ENCODE measurements at regions not wholly inside any gene's neighbourhood (a gene's known extent, or its start where the extent isn't known, plus 50 kb on each side); places are given as distances from the start of the nearest gene placed in this dataset.

GRCh38 chr2:146527166-146527565, 1317.7 kb upstream of the ACVR2A start:
- no peak for DNase-seq

GRCh38 chr2:146523196-146523595, 1321.6 kb upstream of the ACVR2A start:
- no peak for DNase-seq

GRCh38 chr2:146506851-146507250, 1338.0 kb upstream of the ACVR2A start:
- DNase-seq = no peak

- no peak for DNase-seq
These were observed 1341.5 kb upstream of the ACVR2A start for GRCh38 chr2:146503366-146503765.

- no peak for DNase-seq
These were observed 1348.6 kb upstream of the ACVR2A start for GRCh38 chr2:146496248-146496647.

GRCh38 chr2:146489386-146489785, 1355.4 kb upstream of the ACVR2A start:
- DNase-seq = no peak

- no peak for DNase-seq
These were observed 1363.2 kb upstream of the ACVR2A start for GRCh38 chr2:146481629-146482028.

- no peak for DNase-seq
These were observed 1367.4 kb upstream of the ACVR2A start for GRCh38 chr2:146477383-146477782.

- no peak for DNase-seq
These were observed 1376.3 kb upstream of the ACVR2A start for GRCh38 chr2:146468578-146468977.

GRCh38 chr2:146467425-146467824, 1377.4 kb upstream of the ACVR2A start:
- DNase-seq = no peak

- no peak for DNase-seq
These were observed 1379.4 kb upstream of the ACVR2A start for GRCh38 chr2:146465460-146465859.

GRCh38 chr2:146461068-146461467, 1383.8 kb upstream of the ACVR2A start:
- DNase-seq = no peak

- DNase-seq = no peak
These were observed 1386.2 kb upstream of the ACVR2A start for GRCh38 chr2:146458585-146458984.

GRCh38 chr2:146457221-146457620, 1387.6 kb upstream of the ACVR2A start:
- DNase-seq = no peak

GRCh38 chr2:146455325-146455724, 1389.5 kb upstream of the ACVR2A start:
- DNase-seq = no peak

- DNase-seq = no peak
These were observed 1392.9 kb upstream of the ACVR2A start for GRCh38 chr2:146451972-146452371.

- DNase-seq = no peak
These were observed 1394.7 kb upstream of the ACVR2A start for GRCh38 chr2:146450131-146450530.

GRCh38 chr2:146444987-146445386, 1399.8 kb upstream of the ACVR2A start:
- DNase-seq = no peak

GRCh38 chr2:146444085-146444484, 1400.7 kb upstream of the ACVR2A start:
- DNase-seq = no peak

- no peak for DNase-seq
These were observed 1406.6 kb upstream of the ACVR2A start for GRCh38 chr2:146438246-146438645.

GRCh38 chr2:146437712-146438111, 1407.1 kb upstream of the ACVR2A start:
- DNase-seq = no peak

- no peak for DNase-seq
These were observed 1411.5 kb upstream of the ACVR2A start for GRCh38 chr2:146433116-146433875.

- DNase-seq = no peak
These were observed 1415.5 kb upstream of the ACVR2A start for GRCh38 chr2:146429366-146429765.

GRCh38 chr2:146417942-146418341, 1426.9 kb upstream of the ACVR2A start:
- DNase-seq = no peak

- DNase-seq = no peak
These were observed 1429.5 kb upstream of the ACVR2A start for GRCh38 chr2:146415291-146415690.

Data from GF-D8 (cell line).